ENCODE measurements at regions not wholly inside any gene's neighbourhood (a gene's known extent, or its start where the extent isn't known, plus 50 kb on each side); places are given as distances from the start of the nearest gene placed in this dataset.

- ATAC-seq (no peak), DNase-seq (no peak)
- no peaks in the 10 kb centered on the region for H3K27me3 ChIP-seq
- no peaks in the 10 kb centered on the region for H3K36me3 ChIP-seq
- H3K27ac ChIP-seq: no peak overlapping the region
- no peak overlapping the region for H3K4me3 ChIP-seq
- peaks cover 0 to 4% (median 0%) of the 10 kb centered on the region in 12 donors for H3K9me3 ChIP-seq
- peaks cover 0 to 25% (median 1%) of the 10 kb centered on the region in 12 donors for H3K4me1 ChIP-seq
- intact Hi-C loops (cut with DNase I): loop anchor here in 1 of 10 donors (10.0 kb wide), 1 partner anchor 64 kb away; no protein-coding TSS in a partner anchor
- 64 to 91% (median 72%) methylated on average over 2 of the region's 2 CpGs for WGBS, 4 donors
- TF ChIP-seq POLR2A (IDR thresholded peaks at IDR 0.05): no peak
- TF ChIP-seq CTCF (IDR thresholded peaks at IDR 0.05): no peak
These were observed 68.4 kb upstream of the DUSP5 start for GRCh38 chr10:110429301-110429700.

DNA sequence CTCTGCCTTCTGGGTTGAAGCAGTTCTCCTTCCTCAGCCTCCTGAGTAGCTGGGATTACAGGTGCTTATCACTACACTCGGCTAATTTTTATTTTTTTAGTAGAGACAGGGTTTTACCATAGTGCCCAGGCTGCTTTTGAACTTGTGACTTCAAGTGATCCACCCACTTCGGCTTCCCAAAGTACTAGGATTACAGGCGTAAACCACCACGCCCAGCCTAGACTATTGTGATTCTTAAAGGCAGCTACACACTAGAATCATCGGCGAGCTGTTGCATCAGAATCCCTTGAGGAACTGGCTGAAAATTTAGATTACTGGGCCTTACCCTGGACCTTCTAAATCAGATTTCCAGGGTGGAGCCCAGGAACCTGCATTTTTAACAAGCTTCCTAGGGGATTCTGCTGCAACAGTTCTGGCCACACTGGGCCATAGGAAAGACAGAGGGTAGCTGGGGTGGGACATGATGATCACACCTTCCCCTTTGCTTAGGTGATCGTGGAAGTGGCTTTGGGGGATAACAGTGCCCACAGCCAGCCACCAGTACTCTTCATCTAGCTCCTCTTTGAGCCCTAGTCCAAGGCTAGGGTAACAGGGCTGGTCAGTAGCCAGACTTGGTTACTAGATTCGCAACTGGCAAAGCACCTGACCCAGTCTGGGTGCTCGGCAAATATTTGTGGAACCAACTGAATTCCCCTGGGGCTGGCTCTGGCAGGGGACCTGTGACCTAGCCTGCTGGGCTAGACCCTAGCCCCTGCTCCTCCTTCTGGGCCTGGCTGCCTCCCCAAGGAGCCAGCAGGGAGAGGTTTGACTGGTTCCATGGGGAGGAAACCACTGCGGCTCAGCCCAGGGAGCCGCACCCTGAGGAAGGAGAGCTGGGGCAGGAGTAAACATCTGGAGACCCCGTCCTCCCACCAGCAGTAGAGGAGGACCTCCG is 67.1 kb upstream of the DUSP5 start:
- intact Hi-C loops (cut with DNase I): loop anchor here in 1 of 10 donors (10.0 kb wide), 1 partner anchor 96 kb away; no protein-coding TSS in a partner anchor
- Histone ChIP-seq H3K4me1 (peaks cover 0 to 18% (median 1%) of the 10 kb centered on the region in 12 donors), H3K27ac (no peak overlapping the region), H3K36me3 (no peaks in the 10 kb centered on the region), H3K9me3 (peaks cover 0 to 4% (median 0%) of the 10 kb centered on the region in 12 donors), H3K27me3 (no peaks in the 10 kb centered on the region), H3K4me3 (no peak overlapping the region)
- ATAC-seq: no peak
- TF ChIP-seq POLR2A (IDR thresholded peaks at IDR 0.05): no peak
- no peak for TF ChIP-seq CTCF (IDR thresholded peaks at IDR 0.05)
- 88 to 94% (median 92%) methylated on average over 11 to 13 of the region's 13 CpGs for WGBS, 4 donors
- no peak for DNase-seq

DNA sequence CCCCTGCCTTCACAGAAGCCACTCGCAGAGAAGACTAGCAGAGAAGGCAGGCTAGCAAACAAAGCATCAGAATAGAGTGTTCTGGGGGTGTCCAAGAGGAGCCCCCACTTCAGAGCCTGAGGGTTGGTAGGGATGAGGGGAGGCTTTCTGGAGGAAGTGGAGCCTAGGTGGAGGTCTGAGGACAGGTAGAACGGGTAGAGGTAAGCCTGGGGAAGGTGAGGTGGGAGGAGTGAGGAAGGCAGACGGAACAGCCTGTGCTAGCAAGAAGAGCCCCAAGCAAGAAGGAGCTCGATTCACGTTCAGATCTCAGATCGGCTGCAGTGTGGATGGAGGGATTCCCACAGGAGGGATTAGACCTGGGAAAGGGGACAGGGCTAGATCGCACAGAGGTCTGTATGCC is 66.0 kb upstream of the DUSP5 start:
- Histone ChIP-seq H3K9me3 (peaks cover 0 to 4% (median 0%) of the 10 kb centered on the region in 12 donors), H3K4me1 (peaks cover 0 to 7% (median under 1%) of the 10 kb centered on the region in 12 donors), H3K4me3 (no peak overlapping the region), H3K27ac (no peak overlapping the region), H3K27me3 (no peaks in the 10 kb centered on the region), H3K36me3 (no peaks in the 10 kb centered on the region)
- ATAC-seq: no peak
- intact Hi-C loops (cut with DNase I): loop anchor here in 1 of 10 donors (10.0 kb wide), 1 partner anchor 97 kb away; no protein-coding TSS in a partner anchor
- WGBS, 4 donors: 88 to 91% (median 89%) methylated on average over 7 of the region's 7 CpGs
- TF ChIP-seq POLR2A (IDR thresholded peaks at IDR 0.05) (no peak), CTCF (IDR thresholded peaks at IDR 0.05) (no peak)
- DNase-seq: no peak

DNA sequence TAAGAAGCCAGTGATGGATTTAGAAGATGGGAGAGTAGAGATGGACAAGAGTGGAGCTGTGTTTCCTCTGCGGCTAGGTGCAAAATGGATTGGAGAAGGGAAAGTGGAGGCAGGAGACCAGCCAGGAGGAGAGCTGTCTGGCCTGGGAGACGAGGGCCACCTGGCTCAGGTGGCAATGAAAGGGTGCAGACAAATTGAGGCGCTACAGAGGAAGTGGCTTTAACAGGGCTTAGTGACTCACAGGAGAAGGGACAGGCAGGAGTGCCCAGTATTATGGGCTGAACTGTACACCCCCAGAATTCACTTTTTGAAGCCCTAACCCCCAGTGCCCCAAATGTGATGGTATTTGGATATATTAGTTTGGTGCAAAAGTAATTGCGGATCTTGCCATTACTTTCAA is 65.6 kb upstream of the DUSP5 start:
- intact Hi-C loops (cut with DNase I): loop anchor here in 1 of 10 donors (10.0 kb wide), 1 partner anchor 97 kb away; no protein-coding TSS in a partner anchor
- no peak overlapping the region for H3K4me3 ChIP-seq
- H3K4me1 ChIP-seq: peaks cover 0 to 3% (median 0%) of the 10 kb centered on the region in 12 donors
- 73 to 83% (median 80%) methylated on average over 4 of the region's 4 CpGs for WGBS, 4 donors
- ATAC-seq (no peak), DNase-seq (no peak)
- H3K9me3 ChIP-seq: peaks cover 0 to 4% (median 0%) of the 10 kb centered on the region in 12 donors
- H3K27ac ChIP-seq: no peak overlapping the region
- no peaks in the 10 kb centered on the region for H3K36me3 ChIP-seq
- TF ChIP-seq POLR2A (IDR thresholded peaks at IDR 0.05): no peak
- no peak for TF ChIP-seq CTCF (IDR thresholded peaks at IDR 0.05)
- no peaks in the 10 kb centered on the region for H3K27me3 ChIP-seq
